ENCODE measurements at regions not wholly inside any gene's neighbourhood (a gene's known extent, or its start where the extent isn't known, plus 50 kb on each side); places are given as distances from the start of the nearest gene placed in this dataset.

GRCh38 chrX:38919853-38920528 is 118.7 kb downstream of the MID1IP1 start:
- TF ChIP-seq IKZF3 (tag by site-specific recombination; IDR thresholded peaks at IDR 0.05) (no peak), CTCF (tag by site-specific recombination; IDR thresholded peaks at IDR 0.05) (no peak)
- TF ChIP-seq, protein P1, sequence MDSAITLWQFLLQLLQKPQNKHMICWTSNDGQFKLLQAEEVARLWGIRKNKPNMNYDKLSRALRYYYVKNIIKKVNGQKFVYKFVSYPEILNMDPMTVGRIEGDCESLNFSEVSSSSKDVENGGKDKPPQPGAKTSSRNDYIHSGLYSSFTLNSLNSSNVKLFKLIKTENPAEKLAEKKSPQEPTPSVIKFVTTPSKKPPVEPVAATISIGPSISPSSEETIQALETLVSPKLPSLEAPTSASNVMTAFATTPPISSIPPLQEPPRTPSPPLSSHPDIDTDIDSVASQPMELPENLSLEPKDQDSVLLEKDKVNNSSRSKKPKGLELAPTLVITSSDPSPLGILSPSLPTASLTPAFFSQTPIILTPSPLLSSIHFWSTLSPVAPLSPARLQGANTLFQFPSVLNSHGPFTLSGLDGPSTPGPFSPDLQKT (IDR thresholded peaks at IDR 0.05; ENCODE audit: borderline replicate concordance, low read depth, low read length), result no peak

All from HEK293 (cell line).